GM12801 (cell line): ENCODE measurements at regions not wholly inside any gene's neighbourhood (a gene's known extent, or its start where the extent isn't known, plus 50 kb on each side); places are given as distances from the start of the nearest gene placed in this dataset.

Experiments
- CTCF ChIP-seq: IDR thresholded peaks from one replicate; pipeline ENCODE4 v1.5.1; 2011; ENCODE audit warnings: control low read depth; ENCODE audit not compliant: insufficient read length; ENCODE audit errors: extremely low read depth

GRCh38 chr3:6125520-6125919, 735.4 kb upstream of the GRM7 start:
- no peak for TF ChIP-seq CTCF

GRCh38 chr3:6132684-6133432, 728.1 kb upstream of the GRM7 start:
- TF ChIP-seq CTCF, result no peak

- TF ChIP-seq CTCF, result no peak
These were observed 718.2 kb upstream of the GRM7 start for GRCh38 chr3:6142707-6143106.

- TF ChIP-seq CTCF, result no peak
These were observed 713.0 kb upstream of the GRM7 start for GRCh38 chr3:6147883-6148282.

GRCh38 chr3:6155650-6156338, 705.1 kb upstream of the GRM7 start:
- no peak for TF ChIP-seq CTCF

GRCh38 chr3:6165951-6166350, 695.0 kb upstream of the GRM7 start:
- TF ChIP-seq CTCF, result no peak

- no peak for TF ChIP-seq CTCF
These were observed 692.7 kb upstream of the GRM7 start for GRCh38 chr3:6168256-6168655.
